ENCODE measurements at regions not wholly inside any gene's neighbourhood (a gene's known extent, or its start where the extent isn't known, plus 50 kb on each side); places are given as distances from the start of the nearest gene placed in this dataset.
A peak's percentile ranks its signal among the peaks of the same experiment; 100 is the strongest.

- no peak for TF ChIP-seq CTCF (conservative IDR thresholded peaks at IDR 0.05; ENCODE audit: low read depth, low read length)
- no peak for DNase-seq (ENCODE audit: low read depth)
- H3K4me3 ChIP-seq (ENCODE audit: low read depth, low read length) = no peak overlapping the region
Observed at GRCh38 chr12:13816394-13816793, 165.0 kb downstream of the GRIN2B start.

- TF ChIP-seq CTCF (conservative IDR thresholded peaks at IDR 0.05; ENCODE audit: low read depth, low read length) = no peak
- H3K4me3 ChIP-seq (ENCODE audit: low read depth, low read length) = no peak overlapping the region
- DNase-seq (ENCODE audit: low read depth) = no peak
Observed at GRCh38 chr12:13812168-13812567, 169.2 kb downstream of the GRIN2B start.

- TF ChIP-seq CTCF (conservative IDR thresholded peaks at IDR 0.05; ENCODE audit: low read depth, low read length) = no peak
- peak; percentile 56 for DNase-seq (ENCODE audit: low read depth)
- no peak overlapping the region for H3K4me3 ChIP-seq (ENCODE audit: low read depth, low read length)
Observed at GRCh38 chr12:13811061-13811460, 170.3 kb downstream of the GRIN2B start.

- TF ChIP-seq CTCF (conservative IDR thresholded peaks at IDR 0.05; ENCODE audit: low read depth, low read length) = no peak
- peak; percentile 56 for DNase-seq (ENCODE audit: low read depth)
Observed at GRCh38 chr12:13805041-13805440, 176.4 kb downstream of the GRIN2B start.

GRCh38 chr12:13801543-13801942 lies 179.9 kb downstream of the GRIN2B start:
- no peak for DNase-seq (ENCODE audit: low read depth)
- no peak overlapping the region for H3K4me3 ChIP-seq (ENCODE audit: low read depth, low read length)
- no peak for TF ChIP-seq CTCF (conservative IDR thresholded peaks at IDR 0.05; ENCODE audit: low read depth, low read length)

More at GRCh38 chr12:13805041-13805440, 176.4 kb downstream of the GRIN2B start:
- no peak overlapping the region for H3K4me3 ChIP-seq (ENCODE audit: low read depth, low read length)

- no peak overlapping the region for H3K4me3 ChIP-seq (ENCODE audit: low read depth, low read length)
- no peak for TF ChIP-seq CTCF (conservative IDR thresholded peaks at IDR 0.05; ENCODE audit: low read depth, low read length)
- DNase-seq (ENCODE audit: low read depth) = no peak
Observed at GRCh38 chr12:13799574-13799973, 181.8 kb downstream of the GRIN2B start.

- no peak overlapping the region for H3K4me3 ChIP-seq (ENCODE audit: low read depth, low read length)
- peak; percentile 10 for TF ChIP-seq CTCF (conservative IDR thresholded peaks at IDR 0.05; ENCODE audit: low read depth, low read length)
- no peak for DNase-seq (ENCODE audit: low read depth)
Observed at GRCh38 chr12:13798162-13798561, 183.2 kb downstream of the GRIN2B start.

Data from epithelial cell of proximal tubule (primary cell).